Caco-2 (cell line): ENCODE measurements at regions not wholly inside any gene's neighbourhood (a gene's known extent, or its start where the extent isn't known, plus 50 kb on each side); places are given as distances from the start of the nearest gene placed in this dataset.

Experiments used
- BruUV-seq: library from RNA; stranded (reverse); fragments of 400-500 nt; replicated peaks from 2 replicates; lab custom pipeline; 2021; lab: Mats Ljungman, UMichigan
- CTCF ChIA-PET: fragments of 300-600 bp; sonication (Branson Sonifier 250); formaldehyde crosslinking; loops from one replicate; lab custom pipeline; 2022; ENCODE audit warnings: antibody characterized with exemption; lab: Charles Lee
- POLR2A ChIA-PET: fragments of 300-600 bp; sonication (Branson Sonifier 250); formaldehyde crosslinking; loops from one replicate; lab custom pipeline; 2022; ENCODE audit warnings: antibody characterized with exemption; lab: Charles Lee
- DNase-seq, 2 experiments: peaks; one replicate each; pipeline versions ENCODE4 v3.0.0 to v3.0.0-alpha.2; 2020 to 2022
- H3K27me3 ChIP-seq: replicated peaks from 2 replicates; pipeline ENCODE4 v1.6.0; 2011; ENCODE audit warnings: low read length; ENCODE audit not compliant: control insufficient read depth, insufficient read depth
- H3K36me3 ChIP-seq: 2 replicates; pipeline ENCODE4 v1.5.1; 2011; ENCODE audit warnings: low read length; ENCODE audit not compliant: control insufficient read depth, insufficient read depth
- H3K4me1 ChIP-seq: fragments of 250-450 bp; sonication (Bioruptor Pico); 2 replicates; pipeline ENCODE4 v1.5.1; 2020; ENCODE audit warnings: mild to moderate bottlenecking
- H3K4me3 ChIP-seq: 2 replicates; pipeline ENCODE4 v1.5.1; 2011; ENCODE audit warnings: low read depth, mild to moderate bottlenecking, control low read depth, low read length
- H3K9me3 ChIP-seq: fragments of 250-450 bp; sonication (Bioruptor Pico); 2 replicates; pipeline ENCODE4 v1.5.1; 2020; ENCODE audit warnings: mild to moderate bottlenecking, moderate library complexity
- H3K27ac Mint-ChIP-seq: one replicate; pipeline ENCODE4 v1.8.0; 2022; ENCODE audit warnings: mixed read lengths; ENCODE audit not compliant: unreplicated experiment
- H3K27me3 Mint-ChIP-seq: one replicate; pipeline ENCODE4 v1.8.0; 2022; ENCODE audit warnings: mixed read lengths; ENCODE audit not compliant: insufficient read depth, unreplicated experiment
- H3K36me3 Mint-ChIP-seq: one replicate; pipeline ENCODE4 v1.8.0; 2022; ENCODE audit warnings: mild to moderate bottlenecking, mixed read lengths; ENCODE audit not compliant: insufficient read depth, unreplicated experiment
- H3K4me1 Mint-ChIP-seq: one replicate; pipeline ENCODE4 v1.8.0; 2022; ENCODE audit warnings: low read depth, mixed read lengths; ENCODE audit not compliant: unreplicated experiment
- H3K4me3 Mint-ChIP-seq: one replicate; pipeline ENCODE4 v1.8.0; 2022; ENCODE audit warnings: mild to moderate bottlenecking, moderate library complexity, mixed read lengths; ENCODE audit not compliant: unreplicated experiment
- H3K9me3 Mint-ChIP-seq: one replicate; pipeline ENCODE4 v1.8.0; 2022; ENCODE audit warnings: mixed read lengths; ENCODE audit not compliant: unreplicated experiment
- intact Hi-C: fragments of 100-400 bp; cut with micrococcal nuclease; formaldehyde crosslinking; loops from one replicate; pipeline ENCODE4 v1.10.0; 2022; ENCODE audit not compliant: unreplicated experiment
- TF ChIP-seq, protein P1 (sequence below), 2 experiments: fragments of 200-600 bp in 1 of 2; IDR thresholded peaks; 1 replicate in 1 of 2; 2 replicates in 1 of 2; pipeline versions ENCODE4 v1.5.1 to v1.8.0; 2011 to 2022; ENCODE audit warnings: antibody characterized with exemption in 1 of 2, control low read depth in 1 of 2, inconsistent platforms in 1 of 2, low read depth in 1 of 2, low read length in 1 of 2, mild to moderate bottlenecking in 1 of 2, moderate library complexity in 1 of 2; ENCODE audit not compliant: insufficient read depth in 1 of 2, severe bottlenecking in 1 of 2, unreplicated experiment in 1 of 2

DNA sequence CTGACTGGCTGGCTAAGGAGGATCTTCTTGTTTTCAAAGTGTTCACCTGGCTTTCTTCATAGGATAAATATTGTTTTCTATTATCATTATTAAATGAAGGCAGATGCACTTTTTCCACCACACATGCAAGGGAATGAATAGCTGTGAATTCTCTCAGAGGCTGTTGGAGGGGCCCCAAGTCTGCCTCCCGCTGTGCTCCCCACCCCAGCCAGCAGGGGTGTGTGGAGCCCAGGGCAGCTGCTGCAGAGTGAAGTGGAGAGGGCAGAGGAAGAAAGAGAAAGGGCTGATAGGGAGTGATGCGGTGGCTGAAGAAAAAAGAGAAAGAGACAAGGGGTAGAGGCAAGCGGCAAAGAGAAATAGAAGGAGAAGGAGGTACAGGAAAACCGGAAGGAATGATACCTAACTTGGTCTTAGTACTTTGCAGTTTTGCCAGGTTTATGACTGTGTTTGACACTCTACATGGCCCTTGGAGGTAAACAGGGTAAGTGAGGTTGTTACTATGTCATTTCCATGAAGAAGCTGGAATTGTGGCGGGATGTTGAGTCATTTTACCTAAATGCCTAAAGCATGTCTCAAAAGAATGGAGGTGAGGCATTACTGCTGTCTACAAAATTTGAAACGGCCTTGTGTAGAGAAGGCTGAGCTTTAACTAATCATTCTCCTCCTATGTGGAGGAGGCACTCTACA lies 145.7 kb upstream of the B3GAT1 start:
- H3K36me3 Mint-ChIP-seq: no peaks in the 10 kb centered on the region
- Histone ChIP-seq H3K4me1 (no peaks in the 10 kb centered on the region), H3K9me3 (no peaks in the 10 kb centered on the region), H3K27me3 (no peaks in the 10 kb centered on the region), H3K4me3 (no peak overlapping the region), H3K36me3 (no peaks in the 10 kb centered on the region; the same call in 1 of the 2 replicates)
- H3K9me3 Mint-ChIP-seq: no peaks in the 10 kb centered on the region
- no TSS peak for BruUV-seq
- H3K4me3 Mint-ChIP-seq: no peak overlapping the region
- ChIA-PET CTCF (interaction anchor here (0.6 kb wide), 1 partner anchor 12 kb away, joined by 4 read pairs; no protein-coding TSS in a partner anchor), POLR2A (no interaction called here)
- TF ChIP-seq, protein P1, sequence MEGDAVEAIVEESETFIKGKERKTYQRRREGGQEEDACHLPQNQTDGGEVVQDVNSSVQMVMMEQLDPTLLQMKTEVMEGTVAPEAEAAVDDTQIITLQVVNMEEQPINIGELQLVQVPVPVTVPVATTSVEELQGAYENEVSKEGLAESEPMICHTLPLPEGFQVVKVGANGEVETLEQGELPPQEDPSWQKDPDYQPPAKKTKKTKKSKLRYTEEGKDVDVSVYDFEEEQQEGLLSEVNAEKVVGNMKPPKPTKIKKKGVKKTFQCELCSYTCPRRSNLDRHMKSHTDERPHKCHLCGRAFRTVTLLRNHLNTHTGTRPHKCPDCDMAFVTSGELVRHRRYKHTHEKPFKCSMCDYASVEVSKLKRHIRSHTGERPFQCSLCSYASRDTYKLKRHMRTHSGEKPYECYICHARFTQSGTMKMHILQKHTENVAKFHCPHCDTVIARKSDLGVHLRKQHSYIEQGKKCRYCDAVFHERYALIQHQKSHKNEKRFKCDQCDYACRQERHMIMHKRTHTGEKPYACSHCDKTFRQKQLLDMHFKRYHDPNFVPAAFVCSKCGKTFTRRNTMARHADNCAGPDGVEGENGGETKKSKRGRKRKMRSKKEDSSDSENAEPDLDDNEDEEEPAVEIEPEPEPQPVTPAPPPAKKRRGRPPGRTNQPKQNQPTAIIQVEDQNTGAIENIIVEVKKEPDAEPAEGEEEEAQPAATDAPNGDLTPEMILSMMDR (IDR thresholded peaks at IDR 0.05; ENCODE audit: insufficient read depth in 1 of 2, low read depth in 1 of 2, low read length in 1 of 2, severe bottlenecking in 1 of 2, unreplicated experiment in 1 of 2): peak in 1 of 2 experiments; percentile 19
- H3K27ac Mint-ChIP-seq: no peak overlapping the region
- peaks cover 3% of the 10 kb centered on the region for H3K27me3 Mint-ChIP-seq
- DNase-seq: no peak
- intact Hi-C loops: loop anchor here (2.0 kb wide), 1 partner anchor 77 kb away; no protein-coding TSS in a partner anchor
- no peaks in the 10 kb centered on the region for H3K4me1 Mint-ChIP-seq

DNA sequence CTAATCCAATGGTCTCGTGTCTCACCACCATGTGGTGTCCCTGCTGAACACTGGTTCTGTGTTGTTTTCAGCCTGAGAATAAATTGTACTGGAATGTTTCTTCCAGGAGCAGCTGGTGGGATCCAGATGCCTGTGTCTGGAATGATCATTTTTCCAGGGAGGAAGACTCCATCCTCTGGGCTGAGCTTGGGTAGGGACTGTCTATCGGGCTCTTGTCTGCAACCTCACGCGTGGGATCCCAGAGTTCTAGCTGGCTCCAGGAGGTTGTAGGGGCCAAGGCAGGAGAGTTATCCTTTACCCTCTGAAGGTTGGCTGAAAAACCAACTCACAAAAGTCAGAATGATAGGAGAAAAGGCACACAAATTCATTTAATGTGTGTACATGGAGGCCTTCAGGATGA lies 144.1 kb upstream of the B3GAT1 start:
- no peaks in the 10 kb centered on the region for H3K9me3 ChIP-seq
- H3K36me3 Mint-ChIP-seq: no peaks in the 10 kb centered on the region
- H3K4me3 Mint-ChIP-seq: no peak overlapping the region
- POLR2A ChIA-PET: no interaction called here
- TF ChIP-seq, protein P1 (IDR thresholded peaks at IDR 0.05; ENCODE audit: insufficient read depth in 1 of 2, low read depth in 1 of 2, low read length in 1 of 2, severe bottlenecking in 1 of 2, unreplicated experiment in 1 of 2): no peak
- peaks cover 9% of the 10 kb centered on the region for H3K9me3 Mint-ChIP-seq
- H3K4me1 Mint-ChIP-seq: no peaks in the 10 kb centered on the region
- BruUV-seq: no TSS peak
- no peak overlapping the region for H3K4me3 ChIP-seq
- no peaks in the 10 kb centered on the region for H3K4me1 ChIP-seq
- no peaks in the 10 kb centered on the region; the same call in 1 of the 2 replicates for H3K36me3 ChIP-seq
- CTCF ChIA-PET: no interaction called here
- intact Hi-C loops: no loop called here
- H3K27me3 ChIP-seq: no peaks in the 10 kb centered on the region
- DNase-seq: peak in 1 of 2 experiments; percentile 27
- H3K27me3 Mint-ChIP-seq: peaks cover 7% of the 10 kb centered on the region
- no peak overlapping the region for H3K27ac Mint-ChIP-seq

DNA sequence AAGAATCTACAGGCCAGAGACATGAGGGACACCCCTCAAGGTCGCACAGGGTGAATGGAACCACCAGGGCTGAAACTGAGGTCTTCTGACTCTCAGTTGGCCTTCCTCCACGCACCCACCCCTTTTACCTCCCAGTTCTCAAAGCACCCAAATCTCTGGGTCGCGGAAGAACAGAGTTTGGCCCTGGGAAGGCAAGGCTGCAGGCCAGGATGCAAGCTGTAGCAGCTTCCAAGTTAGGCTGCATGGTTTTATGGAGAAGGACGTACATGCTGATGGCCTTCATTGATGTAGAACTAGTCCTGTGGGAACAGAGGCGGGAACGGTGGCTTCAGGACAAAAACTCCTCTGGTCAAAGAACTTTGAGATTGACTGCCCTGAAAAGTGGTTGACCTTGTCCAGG lies 143.5 kb upstream of the B3GAT1 start:
- CTCF ChIA-PET: interaction anchor here (0.7 kb wide), 1 partner anchor 71 kb away, joined by 3 read pairs; no protein-coding TSS in a partner anchor
- BruUV-seq: no TSS peak
- no peak overlapping the region for H3K4me3 Mint-ChIP-seq
- Histone ChIP-seq H3K27me3 (no peaks in the 10 kb centered on the region), H3K36me3 (no peaks in the 10 kb centered on the region; the same call in 1 of the 2 replicates), H3K4me3 (no peak overlapping the region), H3K4me1 (no peaks in the 10 kb centered on the region), H3K9me3 (no peaks in the 10 kb centered on the region)
- H3K36me3 Mint-ChIP-seq: no peaks in the 10 kb centered on the region
- POLR2A ChIA-PET: no interaction called here
- H3K27ac Mint-ChIP-seq: no peak overlapping the region
- H3K4me1 Mint-ChIP-seq: no peaks in the 10 kb centered on the region
- DNase-seq: peak in 1 of 2 experiments; percentile 19
- H3K9me3 Mint-ChIP-seq: peaks cover 9% of the 10 kb centered on the region
- H3K27me3 Mint-ChIP-seq: peaks cover 8% of the 10 kb centered on the region
- TF ChIP-seq, protein P1 (IDR thresholded peaks at IDR 0.05; ENCODE audit: insufficient read depth in 1 of 2, low read depth in 1 of 2, low read length in 1 of 2, severe bottlenecking in 1 of 2, unreplicated experiment in 1 of 2): no peak
- intact Hi-C loops: no loop called here
